ENCODE measurements at regions not wholly inside any gene's neighbourhood (a gene's known extent, or its start where the extent isn't known, plus 50 kb on each side); places are given as distances from the start of the nearest gene placed in this dataset.
"Not testable (repeated sequence)": the region's sequence is repeated elsewhere in the genome, so short reads cannot be mapped to it uniquely, and the experiment has no call there.

GRCh38 chr2:132315546-132315945, 101.1 kb upstream of the GPR39 start:
- intact Hi-C loops (cut with DNase I, micrococcal nuclease); POLR2A ChIA-PET; H3K27me3 Mint-ChIP-seq; H3K9me3 ChIP-seq (ENCODE audit: control insufficient read depth in 1 of 2, insufficient read depth in 1 of 2, low read length in 2 of 2); ATAC-seq (ENCODE audit: poor library complexity); H3K27ac Mint-ChIP-seq; H3K4me3 Mint-ChIP-seq; H3K9me3 Mint-ChIP-seq; CTCF ChIA-PET; H3K4me1 Mint-ChIP-seq (ENCODE audit: low read depth); H3K27me3 ChIP-seq (ENCODE audit: control insufficient read depth in 1 of 2, insufficient read depth in 2 of 2, low read length in 2 of 2); DNase-seq; H3K27ac ChIP-seq (ENCODE audit: low read depth in 1 of 2, low read length in 2 of 2); H3K4me1 ChIP-seq (ENCODE audit: insufficient read depth, low read length); H3K36me3 ChIP-seq (ENCODE audit: insufficient read depth, low read length); H3K4me3 ChIP-seq (ENCODE audit: low read length); H3K36me3 Mint-ChIP-seq (ENCODE audit: low read depth): not testable (repeated sequence)

- intact Hi-C loops (cut with DNase I, micrococcal nuclease); H3K4me1 ChIP-seq (ENCODE audit: insufficient read depth, low read length); H3K9me3 Mint-ChIP-seq; H3K4me3 ChIP-seq (ENCODE audit: low read length); DNase-seq; ATAC-seq (ENCODE audit: poor library complexity); H3K36me3 ChIP-seq (ENCODE audit: insufficient read depth, low read length); H3K4me1 Mint-ChIP-seq (ENCODE audit: low read depth); H3K27ac ChIP-seq (ENCODE audit: low read depth in 1 of 2, low read length in 2 of 2); POLR2A ChIA-PET; H3K36me3 Mint-ChIP-seq (ENCODE audit: low read depth); H3K27me3 Mint-ChIP-seq; H3K27ac Mint-ChIP-seq; H3K27me3 ChIP-seq (ENCODE audit: control insufficient read depth in 1 of 2, insufficient read depth in 2 of 2, low read length in 2 of 2); H3K4me3 Mint-ChIP-seq; CTCF ChIA-PET; H3K9me3 ChIP-seq (ENCODE audit: control insufficient read depth in 1 of 2, insufficient read depth in 1 of 2, low read length in 2 of 2): not testable (repeated sequence)
Measured at GRCh38 chr2:132317026-132317680, 99.5 kb upstream of the GPR39 start.

- H3K4me3 Mint-ChIP-seq; H3K9me3 Mint-ChIP-seq; H3K27ac Mint-ChIP-seq; H3K36me3 Mint-ChIP-seq (ENCODE audit: low read depth); H3K4me3 ChIP-seq (ENCODE audit: low read length); H3K36me3 ChIP-seq (ENCODE audit: insufficient read depth, low read length); ATAC-seq (ENCODE audit: poor library complexity); DNase-seq; H3K27ac ChIP-seq (ENCODE audit: low read depth in 1 of 2, low read length in 2 of 2); POLR2A ChIA-PET; H3K4me1 ChIP-seq (ENCODE audit: insufficient read depth, low read length); H3K27me3 ChIP-seq (ENCODE audit: control insufficient read depth in 1 of 2, insufficient read depth in 2 of 2, low read length in 2 of 2); CTCF ChIA-PET; H3K27me3 Mint-ChIP-seq; H3K9me3 ChIP-seq (ENCODE audit: control insufficient read depth in 1 of 2, insufficient read depth in 1 of 2, low read length in 2 of 2); intact Hi-C loops (cut with DNase I, micrococcal nuclease); H3K4me1 Mint-ChIP-seq (ENCODE audit: low read depth): not testable (repeated sequence)
Measured at GRCh38 chr2:132318481-132318880, 98.1 kb upstream of the GPR39 start.

GRCh38 chr2:132324005-132324404, 92.6 kb upstream of the GPR39 start:
- H3K36me3 Mint-ChIP-seq (ENCODE audit: low read depth); H3K27me3 ChIP-seq (ENCODE audit: control insufficient read depth in 1 of 2, insufficient read depth in 2 of 2, low read length in 2 of 2); H3K4me3 Mint-ChIP-seq; H3K36me3 ChIP-seq (ENCODE audit: insufficient read depth, low read length); intact Hi-C loops (cut with DNase I, micrococcal nuclease); H3K27me3 Mint-ChIP-seq; ATAC-seq (ENCODE audit: poor library complexity); H3K4me3 ChIP-seq (ENCODE audit: low read length); CTCF ChIA-PET; DNase-seq; H3K27ac ChIP-seq (ENCODE audit: low read depth in 1 of 2, low read length in 2 of 2); H3K4me1 ChIP-seq (ENCODE audit: insufficient read depth, low read length); H3K9me3 Mint-ChIP-seq; H3K27ac Mint-ChIP-seq; H3K9me3 ChIP-seq (ENCODE audit: control insufficient read depth in 1 of 2, insufficient read depth in 1 of 2, low read length in 2 of 2); H3K4me1 Mint-ChIP-seq (ENCODE audit: low read depth): not testable (repeated sequence)
- POLR2A ChIA-PET, result interaction anchor here (0.6 kb wide), 1 partner anchor 444 kb away, joined by 3 read pairs; no protein-coding TSS in a partner anchor

GRCh38 chr2:132332345-132333033, 84.1 kb upstream of the GPR39 start:
- H3K4me1 Mint-ChIP-seq (ENCODE audit: low read depth); CTCF ChIA-PET; POLR2A ChIA-PET; H3K9me3 ChIP-seq (ENCODE audit: control insufficient read depth in 1 of 2, insufficient read depth in 1 of 2, low read length in 2 of 2); H3K9me3 Mint-ChIP-seq; H3K4me3 ChIP-seq (ENCODE audit: low read length); H3K27me3 ChIP-seq (ENCODE audit: control insufficient read depth in 1 of 2, insufficient read depth in 2 of 2, low read length in 2 of 2); DNase-seq; H3K36me3 ChIP-seq (ENCODE audit: insufficient read depth, low read length); H3K27ac Mint-ChIP-seq; H3K4me1 ChIP-seq (ENCODE audit: insufficient read depth, low read length); H3K27me3 Mint-ChIP-seq; H3K4me3 Mint-ChIP-seq; intact Hi-C loops (cut with DNase I, micrococcal nuclease); ATAC-seq (ENCODE audit: poor library complexity); H3K36me3 Mint-ChIP-seq (ENCODE audit: low read depth); H3K27ac ChIP-seq (ENCODE audit: low read depth in 1 of 2, low read length in 2 of 2): not testable (repeated sequence)

- H3K4me3 Mint-ChIP-seq; DNase-seq; H3K9me3 Mint-ChIP-seq; CTCF ChIA-PET; H3K36me3 Mint-ChIP-seq (ENCODE audit: low read depth); H3K27me3 Mint-ChIP-seq; H3K27ac ChIP-seq (ENCODE audit: low read depth in 1 of 2, low read length in 2 of 2); ATAC-seq (ENCODE audit: poor library complexity); intact Hi-C loops (cut with DNase I, micrococcal nuclease); H3K27ac Mint-ChIP-seq; H3K9me3 ChIP-seq (ENCODE audit: control insufficient read depth in 1 of 2, insufficient read depth in 1 of 2, low read length in 2 of 2); H3K4me1 ChIP-seq (ENCODE audit: insufficient read depth, low read length); H3K4me3 ChIP-seq (ENCODE audit: low read length); H3K36me3 ChIP-seq (ENCODE audit: insufficient read depth, low read length); H3K27me3 ChIP-seq (ENCODE audit: control insufficient read depth in 1 of 2, insufficient read depth in 2 of 2, low read length in 2 of 2); POLR2A ChIA-PET; H3K4me1 Mint-ChIP-seq (ENCODE audit: low read depth): not testable (repeated sequence)
Measured at GRCh38 chr2:132337135-132337534, 79.5 kb upstream of the GPR39 start.

GRCh38 chr2:132337844-132338243, 78.8 kb upstream of the GPR39 start:
- H3K27me3 ChIP-seq (ENCODE audit: control insufficient read depth in 1 of 2, insufficient read depth in 2 of 2, low read length in 2 of 2); H3K36me3 Mint-ChIP-seq (ENCODE audit: low read depth); H3K9me3 Mint-ChIP-seq; H3K27me3 Mint-ChIP-seq; H3K27ac ChIP-seq (ENCODE audit: low read depth in 1 of 2, low read length in 2 of 2); H3K36me3 ChIP-seq (ENCODE audit: insufficient read depth, low read length); DNase-seq; H3K9me3 ChIP-seq (ENCODE audit: control insufficient read depth in 1 of 2, insufficient read depth in 1 of 2, low read length in 2 of 2); H3K4me1 ChIP-seq (ENCODE audit: insufficient read depth, low read length); H3K4me3 Mint-ChIP-seq; CTCF ChIA-PET; H3K27ac Mint-ChIP-seq; H3K4me3 ChIP-seq (ENCODE audit: low read length); ATAC-seq (ENCODE audit: poor library complexity); intact Hi-C loops (cut with DNase I, micrococcal nuclease); POLR2A ChIA-PET; H3K4me1 Mint-ChIP-seq (ENCODE audit: low read depth): not testable (repeated sequence)
